ENCODE measurements at regions not wholly inside any gene's neighbourhood (a gene's known extent, or its start where the extent isn't known, plus 50 kb on each side); places are given as distances from the start of the nearest gene placed in this dataset.

GRCh38 chr13:109910194-109910593, 123.8 kb upstream of the IRS2 start:
- peaks cover 0 to 5% of the 10 kb centered on the region in 2 experiments; a peak in 3 of 5 replicates for H3K9me3 Mint-ChIP-seq
- no CpG with 5 or more reads among the region's 5 CpGs for WGBS (ENCODE audit: extremely low coverage, insufficient read length, low lambda C conversion rate)

More at GRCh38 chr13:109910194-109910593, 123.8 kb upstream of the IRS2 start:
- TF ChIP-seq CTCF (conservative IDR thresholded peaks at IDR 0.05): no peak
- H3K23me2 ChIP-seq (ENCODE audit: insufficient read length, low read depth, low read length, poor library complexity, severe bottlenecking): no peaks in the 10 kb centered on the region
- H3K23ac ChIP-seq (ENCODE audit: insufficient read length, low read depth, low read length): no peak overlapping the region
- H2BK120ac ChIP-seq (ENCODE audit: low read depth, low read length, poor library complexity, severe bottlenecking): no peak overlapping the region
- H2AFZ ChIP-seq (ENCODE audit: low read length): no peak overlapping the region
- H4K5ac ChIP-seq (ENCODE audit: insufficient read length, low read depth, low read length): no peak overlapping the region
- no peak overlapping the region for H3K27ac Mint-ChIP-seq
- H3K4ac ChIP-seq (ENCODE audit: low read depth, low read length): no peak overlapping the region
- H3K4me3 Mint-ChIP-seq: no peak overlapping the region
- H4K20me1 ChIP-seq (ENCODE audit: control insufficient read depth, insufficient read depth, insufficient read length): no peaks in the 10 kb centered on the region
- H4K8ac ChIP-seq (replicated peaks; ENCODE audit: insufficient read length, low read depth, low read length): no peak overlapping the region
- no peak overlapping the region for H3K14ac ChIP-seq (ENCODE audit: insufficient read depth, low read length)
- H4K91ac ChIP-seq (ENCODE audit: insufficient read length, low read depth, low read length): no peak overlapping the region
- H3K18ac ChIP-seq (ENCODE audit: insufficient read length, low read depth, low read length): no peak overlapping the region
- H3K9ac ChIP-seq (ENCODE audit: extremely low read depth, insufficient read length, low read length): no peak overlapping the region
- no peak overlapping the region for H3K56ac ChIP-seq (ENCODE audit: insufficient read length, low read depth, low read length)
- H2BK12ac ChIP-seq (ENCODE audit: insufficient read length, low read depth, low read length): no peak overlapping the region
- H3K9me3 ChIP-seq (ENCODE audit: control insufficient read depth, low read depth, low read length): no peaks in the 10 kb centered on the region
- H3K4me1 ChIP-seq (ENCODE audit: insufficient read depth, low read length): no peaks in the 10 kb centered on the region
- no peaks in the 10 kb centered on the region for H3K4me1 Mint-ChIP-seq
- H3K79me1 ChIP-seq (ENCODE audit: insufficient read depth, low read depth, low read length, poor library complexity, severe bottlenecking): no peaks in the 10 kb centered on the region
- H2BK5ac ChIP-seq (ENCODE audit: insufficient read length, low read length): no peak overlapping the region
- peaks cover 0 to 6% (median 0%) of the 10 kb centered on the region in 3 experiments; a peak in 2 of 7 replicates for H3K36me3 Mint-ChIP-seq (ENCODE audit: insufficient read depth in 1 of 3, low read depth in 3 of 3)
- H3K27me3 Mint-ChIP-seq (ENCODE audit: low read depth): no peaks in the 10 kb centered on the region; the same call in 1 of the 2 replicates
- H3K27me3 ChIP-seq (ENCODE audit: insufficient read depth, low read length): no peaks in the 10 kb centered on the region
- no peak overlapping the region for H3K27ac ChIP-seq (ENCODE audit: insufficient read length, low read depth, low read length)
- no peak overlapping the region for H3K4me2 ChIP-seq (ENCODE audit: insufficient read depth, insufficient read length, low read length)
- no peak for DNase-seq
- no peaks in the 10 kb centered on the region for H3K79me2 ChIP-seq (ENCODE audit: insufficient read depth, low read length)
- H2BK15ac ChIP-seq (ENCODE audit: low read depth, low read length): no peak overlapping the region
- H2BK20ac ChIP-seq (ENCODE audit: low read depth, low read length, poor library complexity, severe bottlenecking): no peak overlapping the region
- no peak overlapping the region for H3T11ph ChIP-seq (ENCODE audit: low read length)
- no peak overlapping the region for H2AK5ac ChIP-seq (ENCODE audit: insufficient read length, low read length)
